IPS-NIHi11 (cell line): ENCODE measurements at regions not wholly inside any gene's neighbourhood (a gene's known extent, or its start where the extent isn't known, plus 50 kb on each side); places are given as distances from the start of the nearest gene placed in this dataset.

Experiments used
- DNase-seq: peaks from one replicate; pipeline ENCODE4 v3.0.0; 2012; ENCODE audit warnings: mixed read lengths, low spot score

GRCh38 chrX:43018031-43018430 is 240.1 kb upstream of the PPP1R2C start:
- DNase-seq: no peak

GRCh38 chrX:43019021-43019420 is 241.1 kb upstream of the PPP1R2C start:
- DNase-seq: no peak

GRCh38 chrX:43025806-43026315 is 247.9 kb upstream of the PPP1R2C start:
- DNase-seq: no peak

- DNase-seq: no peak
These were observed 286.1 kb upstream of the PPP1R2C start for GRCh38 chrX:43064096-43064495.

- no peak for DNase-seq
These were observed 288.0 kb upstream of the PPP1R2C start for GRCh38 chrX:43065978-43066377.

GRCh38 chrX:43068639-43069038 is 290.7 kb upstream of the PPP1R2C start:
- DNase-seq: no peak

GRCh38 chrX:43083016-43083415 is 305.1 kb upstream of the PPP1R2C start:
- no peak for DNase-seq

GRCh38 chrX:43087830-43088229 is 309.9 kb upstream of the PPP1R2C start:
- DNase-seq: no peak

GRCh38 chrX:43096830-43097229 is 318.9 kb upstream of the PPP1R2C start:
- no peak for DNase-seq

- no peak for DNase-seq
These were observed 328.0 kb upstream of the PPP1R2C start for GRCh38 chrX:43106009-43106408.

GRCh38 chrX:43108828-43109227 is 330.9 kb upstream of the PPP1R2C start:
- DNase-seq: no peak

- DNase-seq: no peak
These were observed 343.7 kb upstream of the PPP1R2C start for GRCh38 chrX:43121637-43122036.

GRCh38 chrX:43139645-43140044 is 361.7 kb upstream of the PPP1R2C start:
- DNase-seq: no peak

- no peak for DNase-seq
These were observed 362.6 kb upstream of the PPP1R2C start for GRCh38 chrX:43140582-43140981.

- DNase-seq: no peak
These were observed 363.9 kb upstream of the PPP1R2C start for GRCh38 chrX:43141885-43142284.

- no peak for DNase-seq
These were observed 370.3 kb upstream of the PPP1R2C start for GRCh38 chrX:43148305-43148704.

- no peak for DNase-seq
These were observed 387.5 kb upstream of the PPP1R2C start for GRCh38 chrX:43165343-43165920.

- DNase-seq: no peak
These were observed 388.9 kb upstream of the PPP1R2C start for GRCh38 chrX:43166874-43167273.

GRCh38 chrX:43175434-43175833 is 397.5 kb upstream of the PPP1R2C start:
- DNase-seq: no peak

GRCh38 chrX:43176686-43177085 is 398.7 kb upstream of the PPP1R2C start:
- DNase-seq: no peak

- DNase-seq: no peak
These were observed 410.3 kb upstream of the PPP1R2C start for GRCh38 chrX:43188296-43188695.

GRCh38 chrX:43211570-43211969 is 433.6 kb upstream of the PPP1R2C start:
- DNase-seq: no peak

- no peak for DNase-seq
These were observed 437.9 kb upstream of the MAOA start for GRCh38 chrX:43218198-43218597.

GRCh38 chrX:43224496-43224895 is 431.6 kb upstream of the MAOA start:
- no peak for DNase-seq
